A673 (cell line): ENCODE measurements at regions not wholly inside any gene's neighbourhood (a gene's known extent, or its start where the extent isn't known, plus 50 kb on each side); places are given as distances from the start of the nearest gene placed in this dataset.

Experiments
- EZH2 ChIP-seq: fragments of 200-600 bp; sonication (generic); IDR thresholded peaks from 2 replicates; pipeline ENCODE4 v1.6.1; 2017; ENCODE audit warnings: borderline replicate concordance, low read depth, mild to moderate bottlenecking, mixed read lengths, antibody characterized with exemption, low read length; ENCODE audit not compliant: poor library complexity, severe bottlenecking
- TF ChIP-seq, protein P1 (sequence below): fragments of 300-800, 200-600 bp; sonication (generic); conservative IDR thresholded peaks from 2 replicates; pipeline ENCODE4 v1.5.1; 2017; ENCODE audit warnings: low read depth, mild to moderate bottlenecking, antibody characterized with exemption, low read length, moderate library complexity, mixed read lengths

DNA sequence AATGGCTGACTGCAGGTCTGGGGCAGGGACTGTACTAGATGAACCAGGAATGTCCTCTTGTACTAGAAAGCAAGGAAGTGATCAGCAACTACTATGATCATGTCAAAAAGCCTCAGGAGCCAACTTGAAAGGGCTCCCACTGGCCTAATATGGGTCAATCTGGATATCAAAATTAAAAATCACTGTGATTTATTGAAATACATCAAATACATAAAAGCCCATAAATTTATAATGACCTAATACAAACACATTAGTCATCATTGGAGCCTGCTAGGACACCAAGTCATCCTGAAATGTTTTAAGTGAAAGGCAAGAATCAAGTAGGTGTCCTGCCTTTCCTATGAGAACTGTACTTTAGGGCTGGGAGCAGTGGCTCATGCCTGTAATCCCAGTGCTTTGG is 70.5 kb upstream of the KLHL13 start:
- TF ChIP-seq, protein P1, sequence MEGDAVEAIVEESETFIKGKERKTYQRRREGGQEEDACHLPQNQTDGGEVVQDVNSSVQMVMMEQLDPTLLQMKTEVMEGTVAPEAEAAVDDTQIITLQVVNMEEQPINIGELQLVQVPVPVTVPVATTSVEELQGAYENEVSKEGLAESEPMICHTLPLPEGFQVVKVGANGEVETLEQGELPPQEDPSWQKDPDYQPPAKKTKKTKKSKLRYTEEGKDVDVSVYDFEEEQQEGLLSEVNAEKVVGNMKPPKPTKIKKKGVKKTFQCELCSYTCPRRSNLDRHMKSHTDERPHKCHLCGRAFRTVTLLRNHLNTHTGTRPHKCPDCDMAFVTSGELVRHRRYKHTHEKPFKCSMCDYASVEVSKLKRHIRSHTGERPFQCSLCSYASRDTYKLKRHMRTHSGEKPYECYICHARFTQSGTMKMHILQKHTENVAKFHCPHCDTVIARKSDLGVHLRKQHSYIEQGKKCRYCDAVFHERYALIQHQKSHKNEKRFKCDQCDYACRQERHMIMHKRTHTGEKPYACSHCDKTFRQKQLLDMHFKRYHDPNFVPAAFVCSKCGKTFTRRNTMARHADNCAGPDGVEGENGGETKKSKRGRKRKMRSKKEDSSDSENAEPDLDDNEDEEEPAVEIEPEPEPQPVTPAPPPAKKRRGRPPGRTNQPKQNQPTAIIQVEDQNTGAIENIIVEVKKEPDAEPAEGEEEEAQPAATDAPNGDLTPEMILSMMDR, result no peak
- TF ChIP-seq EZH2, result no peak
